Tibial artery (tissue), 4 donors: ENCODE measurements at regions not wholly inside any gene's neighbourhood (a gene's known extent, or its start where the extent isn't known, plus 50 kb on each side); places are given as distances from the start of the nearest gene placed in this dataset.
"Not testable (repeated sequence)": the region's sequence is repeated elsewhere in the genome, so short reads cannot be mapped to it uniquely, and the experiment has no call there.

ENCODE experiments used
- DNase-seq, 2 donors: peaks; one replicate each; pipeline ENCODE4 v3.0.0-alpha.2; 2019
- H3K27ac ChIP-seq, 2 donors: fragments of 200-600 bp; sonication (generic) in 1 of 2; 1 replicate in 1 of 2; 2 replicates in 1 of 2; pipeline ENCODE4 v1.5.1; 2018 to 2019; ENCODE audit warnings: mild to moderate bottlenecking in 1 of 2
- H3K27me3 ChIP-seq, 2 donors: fragments of 200-600 bp; sonication (generic) in 1 of 2; one replicate each; pipeline versions ENCODE4 v1.5.1 to v1.6.0; 2016 to 2019
- H3K36me3 ChIP-seq, 3 donors: fragments of 200-600 bp; sonication (generic) in 2 of 3; one replicate each; pipeline ENCODE4 v1.5.1; 2016 to 2019; ENCODE audit warnings: mild to moderate bottlenecking in 2 of 3
- H3K4me1 ChIP-seq, 4 donors: fragments of 200-600 bp; sonication (generic) in 2 of 4; 1 replicate in 3 of 4; 2 replicates in 1 of 4; pipeline ENCODE4 v1.5.1; 2016 to 2019
- H3K4me3 ChIP-seq, 2 donors: fragments of 200-600 bp; sonication (generic) in 1 of 2; 1 replicate in 1 of 2; 2 replicates in 1 of 2; pipeline ENCODE4 v1.5.1; 2018 to 2019; ENCODE audit warnings: mild to moderate bottlenecking in 2 of 2
- H3K9me3 ChIP-seq, 3 donors: fragments of 200-600 bp; sonication (generic) in 1 of 3; one replicate each; pipeline ENCODE4 v1.5.1; 2016 to 2019
- CTCF ChIP-seq, 2 experiments: fragments of 200-600 bp in 1 of 2; fragments of 450-650 bp in 1 of 2; IDR thresholded peaks; one replicate each; pipeline ENCODE4 v1.5.1; 2017 to 2019; ENCODE audit warnings: antibody characterized with exemption in 2 of 2, mild to moderate bottlenecking in 1 of 2, moderate library complexity in 1 of 2
- intact Hi-C: fragments of 100-400 bp; cut with DNase I; formaldehyde crosslinking; loops from one replicate; pipeline ENCODE4 v1.15.0; 2023; ENCODE audit warnings: low total_unique reads

GRCh38 chr14:43359317-43359716, 1147.8 kb downstream of the FSCB start:
- Histone ChIP-seq H3K36me3 (no peaks in the 10 kb centered on the region), H3K9me3 (no peaks in the 10 kb centered on the region), H3K27ac (no peak overlapping the region), H3K4me1 (no peaks in the 10 kb centered on the region), H3K4me3 (no peak overlapping the region), H3K27me3 (no peaks in the 10 kb centered on the region)
- intact Hi-C loops = no loop called here
- no peak for TF ChIP-seq CTCF (IDR thresholded peaks at IDR 0.05)
- DNase-seq = no peak

GRCh38 chr14:43356979-43357545, 1150.0 kb downstream of the FSCB start:
- no peaks in the 10 kb centered on the region for H3K27me3 ChIP-seq

GRCh38 chr14:43356382-43356781, 1150.7 kb downstream of the FSCB start:
- no peak for DNase-seq
- Histone ChIP-seq H3K9me3 (no peaks in the 10 kb centered on the region), H3K4me1 (no peaks in the 10 kb centered on the region), H3K27ac (no peak overlapping the region), H3K36me3 (no peaks in the 10 kb centered on the region), H3K4me3 (no peak overlapping the region), H3K27me3 (no peaks in the 10 kb centered on the region)
- no peak for TF ChIP-seq CTCF (IDR thresholded peaks at IDR 0.05)
- intact Hi-C loops = no loop called here

More at GRCh38 chr14:43356979-43357545, 1150.0 kb downstream of the FSCB start:
- Histone ChIP-seq H3K4me1 (no peaks in the 10 kb centered on the region), H3K9me3 (no peaks in the 10 kb centered on the region), H3K4me3 (no peak overlapping the region), H3K27ac (no peak overlapping the region), H3K36me3 (no peaks in the 10 kb centered on the region)
- no peak for DNase-seq
- TF ChIP-seq CTCF (IDR thresholded peaks at IDR 0.05) = no peak
- intact Hi-C loops = no loop called here

GRCh38 chr14:43341921-43342320, 1165.2 kb downstream of the FSCB start:
- no peak overlapping the region for H3K4me3 ChIP-seq
- H3K27ac ChIP-seq = no peak overlapping the region
- DNase-seq = no peak
- H3K4me1 ChIP-seq = no peaks in the 10 kb centered on the region
- intact Hi-C loops = no loop called here
- H3K27me3 ChIP-seq = no peaks in the 10 kb centered on the region
- H3K9me3 ChIP-seq = no peaks in the 10 kb centered on the region
- no peak for TF ChIP-seq CTCF (IDR thresholded peaks at IDR 0.05)
- no peaks in the 10 kb centered on the region for H3K36me3 ChIP-seq

- H3K27ac ChIP-seq = no peak overlapping the region
- no peaks in the 10 kb centered on the region for H3K9me3 ChIP-seq
- no peaks in the 10 kb centered on the region for H3K36me3 ChIP-seq
- H3K4me3 ChIP-seq = no peak overlapping the region
- TF ChIP-seq CTCF (IDR thresholded peaks at IDR 0.05) = no peak
- intact Hi-C loops = no loop called here
- no peaks in the 10 kb centered on the region for H3K27me3 ChIP-seq
- DNase-seq = no peak
- no peaks in the 10 kb centered on the region for H3K4me1 ChIP-seq
Measured at GRCh38 chr14:43338713-43339112, 1168.4 kb downstream of the FSCB start.

- Histone ChIP-seq H3K4me1 (no peaks in the 10 kb centered on the region), H3K9me3 (no peaks in the 10 kb centered on the region), H3K27ac (no peak overlapping the region), H3K4me3 (no peak overlapping the region), H3K36me3 (no peaks in the 10 kb centered on the region), H3K27me3 (no peaks in the 10 kb centered on the region)
- no peak for TF ChIP-seq CTCF (IDR thresholded peaks at IDR 0.05)
- DNase-seq = no peak
- intact Hi-C loops = no loop called here
Measured at GRCh38 chr14:43336351-43336750, 1170.7 kb downstream of the FSCB start.

GRCh38 chr14:43326501-43327407, 1180.3 kb downstream of the FSCB start:
- DNase-seq, H3K27me3 ChIP-seq, H3K4me1 ChIP-seq, H3K27ac ChIP-seq, H3K36me3 ChIP-seq, H3K9me3 ChIP-seq, H3K4me3 ChIP-seq, intact Hi-C loops: not testable (repeated sequence)
